ENCODE measurements at regions not wholly inside any gene's neighbourhood (a gene's known extent, or its start where the extent isn't known, plus 50 kb on each side); places are given as distances from the start of the nearest gene placed in this dataset.

DNA sequence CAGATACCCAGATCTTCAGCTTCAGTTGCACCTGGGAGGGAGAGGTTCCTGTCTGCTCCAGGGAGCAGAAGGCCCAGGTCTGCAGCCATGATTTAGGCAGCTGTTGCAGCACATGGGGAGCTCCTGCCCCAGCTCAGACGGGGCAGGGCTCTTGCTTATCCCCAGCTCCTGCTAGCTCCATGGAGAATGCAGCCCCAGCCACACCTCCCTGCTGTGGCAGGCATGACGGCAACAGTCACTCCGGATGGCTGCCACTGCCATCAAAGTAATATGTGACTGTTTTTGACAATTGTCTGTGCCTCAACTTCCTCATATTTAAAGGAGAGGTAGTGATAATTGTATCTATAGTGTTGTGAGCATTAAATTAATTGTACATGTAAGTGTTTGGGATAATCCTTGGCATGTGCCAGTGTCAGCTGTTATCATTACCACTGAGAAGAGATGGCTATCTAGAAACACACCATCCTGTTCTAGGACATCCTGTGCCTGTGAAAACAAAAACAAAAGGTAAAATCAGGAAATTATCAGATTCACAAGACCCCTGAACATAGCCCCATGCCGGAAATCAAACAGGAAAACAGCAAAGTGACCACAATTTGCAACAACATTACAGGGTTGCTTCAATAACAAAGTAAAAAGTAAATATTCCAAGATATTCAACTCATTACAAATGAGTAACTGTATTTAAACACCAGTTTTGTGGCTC is 1048.8 kb upstream of the ACO1 start:
- Histone ChIP-seq H3K4me2 (ENCODE audit: low read length) (no peak overlapping the region), H3K4me3 (replicated peaks in 1 of 2; ENCODE audit: low read depth in 1 of 2, low read length in 2 of 2) (no peak overlapping the region), H3K27me3 (ENCODE audit: insufficient read depth, low read length) (no peaks in the 10 kb centered on the region), H3K27ac (ENCODE audit: low read depth, low read length) (no peak overlapping the region), H3K9me3 (ENCODE audit: control insufficient read depth in 1 of 2, insufficient read depth in 1 of 2, low read depth in 1 of 2, low read length in 2 of 2) (peaks cover 0 to 4% of the 10 kb centered on the region in 2 experiments; a peak in 1 of 4 replicates), H3K36me3 (ENCODE audit: control insufficient read depth in 1 of 2, insufficient read depth in 2 of 2, low read length in 2 of 2) (no peaks in the 10 kb centered on the region), H3K9ac (ENCODE audit: low read length) (no peak overlapping the region), H4K20me1 (ENCODE audit: insufficient read depth) (no peaks in the 10 kb centered on the region), H3K4me1 (ENCODE audit: control insufficient read depth in 1 of 2, insufficient read depth in 2 of 2, low read length in 2 of 2) (no peaks in the 10 kb centered on the region), H2AFZ (ENCODE audit: low read depth, low read length, poor library complexity, severe bottlenecking) (no peak overlapping the region), H3K79me2 (ENCODE audit: insufficient read depth, low read length) (no peaks in the 10 kb centered on the region), H3K9me2 (ENCODE audit: insufficient read depth) (no peaks in the 10 kb centered on the region)
- CTCF ChIA-PET: no interaction called here
- DNase-seq (ENCODE audit: low read depth, low spot score) (no peak), ATAC-seq (no peak)
- BruUV-seq (replicated peaks): no TSS peak
- intact Hi-C loops (cut with micrococcal nuclease): no loop called here
- POLR2A ChIA-PET: no interaction called here
- no peak for TF ChIP-seq CEBPB (IDR thresholded peaks at IDR 0.05; ENCODE audit: low read depth)
- no peak for TF ChIP-seq EZH2 (IDR thresholded peaks at IDR 0.05)
- no peak for TF ChIP-seq SP1 (IDR thresholded peaks at IDR 0.05; ENCODE audit: low read depth)
- TF ChIP-seq, protein P1, sequence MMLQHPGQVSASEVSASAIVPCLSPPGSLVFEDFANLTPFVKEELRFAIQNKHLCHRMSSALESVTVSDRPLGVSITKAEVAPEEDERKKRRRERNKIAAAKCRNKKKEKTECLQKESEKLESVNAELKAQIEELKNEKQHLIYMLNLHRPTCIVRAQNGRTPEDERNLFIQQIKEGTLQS (IDR thresholded peaks at IDR 0.05): no peak
- no peak for TF ChIP-seq POLR2AphosphoS5 (IDR thresholded peaks at IDR 0.05; ENCODE audit: low read depth, low read length)
- no peak for TF ChIP-seq EZH2phosphoT487 (IDR thresholded peaks at IDR 0.05; ENCODE audit: borderline replicate concordance)
- TF ChIP-seq, protein P2, sequence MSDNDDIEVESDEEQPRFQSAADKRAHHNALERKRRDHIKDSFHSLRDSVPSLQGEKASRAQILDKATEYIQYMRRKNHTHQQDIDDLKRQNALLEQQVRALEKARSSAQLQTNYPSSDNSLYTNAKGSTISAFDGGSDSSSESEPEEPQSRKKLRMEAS (IDR thresholded peaks at IDR 0.05): no peak
- TF ChIP-seq, protein P3, sequence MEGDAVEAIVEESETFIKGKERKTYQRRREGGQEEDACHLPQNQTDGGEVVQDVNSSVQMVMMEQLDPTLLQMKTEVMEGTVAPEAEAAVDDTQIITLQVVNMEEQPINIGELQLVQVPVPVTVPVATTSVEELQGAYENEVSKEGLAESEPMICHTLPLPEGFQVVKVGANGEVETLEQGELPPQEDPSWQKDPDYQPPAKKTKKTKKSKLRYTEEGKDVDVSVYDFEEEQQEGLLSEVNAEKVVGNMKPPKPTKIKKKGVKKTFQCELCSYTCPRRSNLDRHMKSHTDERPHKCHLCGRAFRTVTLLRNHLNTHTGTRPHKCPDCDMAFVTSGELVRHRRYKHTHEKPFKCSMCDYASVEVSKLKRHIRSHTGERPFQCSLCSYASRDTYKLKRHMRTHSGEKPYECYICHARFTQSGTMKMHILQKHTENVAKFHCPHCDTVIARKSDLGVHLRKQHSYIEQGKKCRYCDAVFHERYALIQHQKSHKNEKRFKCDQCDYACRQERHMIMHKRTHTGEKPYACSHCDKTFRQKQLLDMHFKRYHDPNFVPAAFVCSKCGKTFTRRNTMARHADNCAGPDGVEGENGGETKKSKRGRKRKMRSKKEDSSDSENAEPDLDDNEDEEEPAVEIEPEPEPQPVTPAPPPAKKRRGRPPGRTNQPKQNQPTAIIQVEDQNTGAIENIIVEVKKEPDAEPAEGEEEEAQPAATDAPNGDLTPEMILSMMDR (IDR thresholded peaks at IDR 0.05 in 2 of 3, conservative IDR thresholded peaks at IDR 0.05 in 1 of 3; ENCODE audit: borderline replicate concordance in 1 of 3, insufficient read depth in 1 of 3, low read depth in 2 of 3, low read length in 2 of 3): no peak
- no peak for TF ChIP-seq JUND (IDR thresholded peaks at IDR 0.05)
- TF ChIP-seq POLR2A (IDR thresholded peaks at IDR 0.05; ENCODE audit: borderline replicate concordance, extremely low read depth, insufficient read depth, insufficient read length): no peak
- TF ChIP-seq FOSL1 (IDR thresholded peaks at IDR 0.05; ENCODE audit: low read depth): no peak
- no peak for TF ChIP-seq TCF7L2 (IDR thresholded peaks at IDR 0.05; ENCODE audit: borderline replicate concordance, extremely low read depth, insufficient read depth, insufficient read length)
- RAD21 ChIA-PET (ENCODE audit: low non-redundant PET in 1 of 2, low total read pairs in 2 of 2, uncharacterized antibody in 2 of 2, unreplicated experiment in 2 of 2): no interaction called here
